ENCODE measurements at regions not wholly inside any gene's neighbourhood (a gene's known extent, or its start where the extent isn't known, plus 50 kb on each side); places are given as distances from the start of the nearest gene placed in this dataset.

DNA sequence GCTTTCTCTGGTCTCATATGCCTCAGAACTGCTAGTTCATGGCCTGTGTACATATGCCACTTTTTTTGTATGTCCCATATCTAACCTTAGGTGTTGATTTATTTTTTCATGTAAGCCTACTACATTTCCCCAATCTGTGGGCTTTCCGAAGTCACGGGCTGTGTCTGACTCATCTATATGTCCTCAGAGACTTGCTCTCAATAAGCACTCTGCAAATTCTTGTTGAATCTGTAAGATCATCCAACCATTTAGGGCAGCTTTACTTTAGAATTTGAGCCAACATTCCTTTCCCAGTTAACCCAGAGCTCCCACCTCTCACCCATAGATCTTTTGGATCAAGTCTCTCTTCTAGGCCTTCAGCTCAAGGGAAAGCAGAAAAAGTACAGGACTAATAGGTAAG is 263.4 kb downstream of the SEC61B start:
- intact Hi-C loops (cut with DNase I; ENCODE audit: low total_unique reads): no loop called here
- no peak overlapping the region for H3K27ac ChIP-seq
- TF ChIP-seq, protein P1, sequence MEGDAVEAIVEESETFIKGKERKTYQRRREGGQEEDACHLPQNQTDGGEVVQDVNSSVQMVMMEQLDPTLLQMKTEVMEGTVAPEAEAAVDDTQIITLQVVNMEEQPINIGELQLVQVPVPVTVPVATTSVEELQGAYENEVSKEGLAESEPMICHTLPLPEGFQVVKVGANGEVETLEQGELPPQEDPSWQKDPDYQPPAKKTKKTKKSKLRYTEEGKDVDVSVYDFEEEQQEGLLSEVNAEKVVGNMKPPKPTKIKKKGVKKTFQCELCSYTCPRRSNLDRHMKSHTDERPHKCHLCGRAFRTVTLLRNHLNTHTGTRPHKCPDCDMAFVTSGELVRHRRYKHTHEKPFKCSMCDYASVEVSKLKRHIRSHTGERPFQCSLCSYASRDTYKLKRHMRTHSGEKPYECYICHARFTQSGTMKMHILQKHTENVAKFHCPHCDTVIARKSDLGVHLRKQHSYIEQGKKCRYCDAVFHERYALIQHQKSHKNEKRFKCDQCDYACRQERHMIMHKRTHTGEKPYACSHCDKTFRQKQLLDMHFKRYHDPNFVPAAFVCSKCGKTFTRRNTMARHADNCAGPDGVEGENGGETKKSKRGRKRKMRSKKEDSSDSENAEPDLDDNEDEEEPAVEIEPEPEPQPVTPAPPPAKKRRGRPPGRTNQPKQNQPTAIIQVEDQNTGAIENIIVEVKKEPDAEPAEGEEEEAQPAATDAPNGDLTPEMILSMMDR (IDR thresholded peaks at IDR 0.05): no peak
- TF ChIP-seq POLR2A (IDR thresholded peaks at IDR 0.05): no peak
- no peaks in the 10 kb centered on the region for H3K9me3 ChIP-seq
- no peaks in the 10 kb centered on the region for H3K4me1 ChIP-seq
- no peak overlapping the region for H3K4me3 ChIP-seq
- no peaks in the 10 kb centered on the region for H3K36me3 ChIP-seq
- no peak for DNase-seq
- H3K27me3 ChIP-seq: no peaks in the 10 kb centered on the region

DNA sequence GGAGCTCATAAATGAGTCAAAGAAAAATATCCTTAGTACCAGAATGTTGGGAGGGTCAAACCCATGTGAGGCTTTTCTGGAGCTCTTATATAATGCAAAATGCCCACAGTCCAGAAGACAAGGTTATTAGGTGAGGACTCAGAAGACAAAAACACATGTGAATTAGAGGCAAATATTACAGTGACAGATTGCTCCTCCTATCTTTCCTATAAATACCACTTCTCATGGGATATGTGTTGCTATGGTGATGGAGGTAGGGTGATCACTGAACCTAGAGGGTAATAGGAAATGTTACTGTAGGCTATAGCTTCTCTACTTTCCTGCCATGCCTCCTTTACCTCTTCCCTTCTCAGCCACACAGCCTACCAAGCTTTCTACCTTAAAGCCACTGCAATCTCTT is 264.6 kb downstream of the SEC61B start:
- Histone ChIP-seq H3K9me3 (no peaks in the 10 kb centered on the region), H3K27ac (no peak overlapping the region), H3K4me3 (no peak overlapping the region), H3K27me3 (no peaks in the 10 kb centered on the region), H3K4me1 (no peaks in the 10 kb centered on the region), H3K36me3 (no peaks in the 10 kb centered on the region)
- TF ChIP-seq POLR2A (IDR thresholded peaks at IDR 0.05): no peak
- TF ChIP-seq, protein P1 (IDR thresholded peaks at IDR 0.05): no peak
- no peak for DNase-seq
- intact Hi-C loops (cut with DNase I; ENCODE audit: low total_unique reads): no loop called here

DNA sequence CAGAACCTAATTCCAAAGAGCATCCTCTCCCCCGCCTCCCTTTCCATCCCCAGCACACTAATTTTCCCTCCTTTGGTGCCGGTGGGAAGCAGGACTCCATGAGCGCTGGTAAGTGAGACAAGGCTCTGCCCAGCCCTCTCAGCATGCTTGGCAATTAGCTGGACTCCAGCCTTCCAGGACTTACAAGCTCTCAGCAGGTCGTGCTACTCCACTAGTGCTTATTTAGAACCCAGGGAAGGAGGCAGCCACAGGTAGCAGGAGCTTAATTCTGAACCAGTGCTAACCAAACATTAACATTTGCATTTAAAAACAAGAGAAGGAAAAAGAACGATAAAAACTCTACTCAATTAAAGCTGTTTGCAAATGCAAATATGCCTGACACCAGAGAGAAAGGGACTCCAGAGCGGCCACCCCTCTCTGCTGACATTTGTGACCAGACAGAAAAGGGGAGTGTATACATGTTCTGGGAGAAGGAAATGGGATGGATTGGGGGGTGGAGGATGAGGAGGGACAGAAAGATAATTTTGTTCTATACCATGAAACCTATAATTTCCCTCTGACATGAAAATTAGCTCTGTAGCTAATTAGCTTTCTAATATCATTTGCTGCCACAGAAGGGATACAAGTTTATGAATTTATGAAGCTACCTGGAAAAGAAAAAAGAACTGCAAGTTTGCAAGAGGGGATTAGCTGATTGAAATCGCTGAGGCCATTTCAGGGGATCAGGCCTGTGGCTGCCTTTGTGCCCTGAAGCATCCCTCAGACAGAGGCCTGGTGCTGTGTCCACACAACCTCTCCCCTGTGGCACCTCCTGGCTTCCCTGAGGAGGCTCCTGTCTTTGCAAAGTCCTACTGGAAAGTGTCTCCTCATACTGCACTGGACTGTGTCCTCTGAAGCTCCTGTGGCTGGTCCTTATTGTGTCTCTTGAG is 266.3 kb downstream of the SEC61B start:
- no peaks in the 10 kb centered on the region for H3K9me3 ChIP-seq
- no peaks in the 10 kb centered on the region for H3K27me3 ChIP-seq
- intact Hi-C loops (cut with DNase I; ENCODE audit: low total_unique reads): no loop called here
- no peak overlapping the region for H3K27ac ChIP-seq
- TF ChIP-seq, protein P1 (IDR thresholded peaks at IDR 0.05): no peak
- TF ChIP-seq POLR2A (IDR thresholded peaks at IDR 0.05): no peak
- no peaks in the 10 kb centered on the region for H3K4me1 ChIP-seq
- H3K36me3 ChIP-seq: no peaks in the 10 kb centered on the region
- no peak overlapping the region for H3K4me3 ChIP-seq
- DNase-seq: no peak

DNA sequence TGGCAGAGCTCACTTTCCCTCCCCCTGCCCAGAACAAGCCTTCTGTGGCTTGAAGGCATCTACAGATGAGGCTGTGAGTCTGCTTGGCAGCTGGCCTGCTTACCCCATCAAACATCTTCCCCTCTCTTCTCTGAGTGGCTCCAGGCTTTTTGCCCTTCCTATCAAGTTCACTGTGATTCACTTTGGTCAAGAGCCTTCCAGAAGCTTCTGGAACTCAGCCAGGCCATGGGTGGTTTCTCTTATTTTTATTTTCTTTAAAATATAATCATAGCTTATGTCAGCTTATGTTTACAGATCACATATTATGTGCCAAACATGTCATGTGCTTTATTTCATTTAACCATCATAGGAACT is 267.0 kb downstream of the SEC61B start:
- Histone ChIP-seq H3K9me3 (no peaks in the 10 kb centered on the region), H3K4me1 (no peaks in the 10 kb centered on the region), H3K36me3 (no peaks in the 10 kb centered on the region), H3K4me3 (no peak overlapping the region), H3K27ac (no peak overlapping the region), H3K27me3 (no peaks in the 10 kb centered on the region)
- no peak for TF ChIP-seq POLR2A (IDR thresholded peaks at IDR 0.05)
- TF ChIP-seq, protein P1 (IDR thresholded peaks at IDR 0.05): no peak
- intact Hi-C loops (cut with DNase I; ENCODE audit: low total_unique reads): no loop called here
- DNase-seq: no peak

DNA sequence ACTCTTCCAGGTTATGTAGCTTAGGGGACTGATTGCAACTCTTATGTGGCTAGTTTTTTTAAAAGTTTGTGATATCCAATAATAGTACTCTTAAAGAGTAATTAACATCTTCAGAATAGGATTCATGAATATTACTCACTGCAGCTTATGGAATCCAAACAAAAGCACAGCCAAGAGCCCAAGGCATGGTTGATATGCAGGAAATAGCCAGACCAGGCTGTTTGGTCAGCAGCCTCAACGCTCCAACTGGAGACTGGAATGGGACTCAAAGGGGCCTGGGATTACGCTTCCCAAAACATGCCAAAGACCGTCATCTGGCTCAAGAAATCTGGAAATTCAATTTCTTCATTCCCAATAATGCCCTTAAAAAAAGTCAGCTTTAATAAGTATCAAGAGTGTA is 268.6 kb downstream of the SEC61B start:
- intact Hi-C loops (cut with DNase I; ENCODE audit: low total_unique reads): no loop called here
- Histone ChIP-seq H3K4me3 (no peak overlapping the region), H3K36me3 (no peaks in the 10 kb centered on the region), H3K27me3 (no peaks in the 10 kb centered on the region), H3K9me3 (no peaks in the 10 kb centered on the region), H3K27ac (no peak overlapping the region), H3K4me1 (no peaks in the 10 kb centered on the region)
- no peak for DNase-seq
- no peak for TF ChIP-seq POLR2A (IDR thresholded peaks at IDR 0.05)
- TF ChIP-seq, protein P1 (IDR thresholded peaks at IDR 0.05): no peak

Measured in uterus (tissue), 3 donors.